WTC11 (cell line): ENCODE measurements at regions not wholly inside any gene's neighbourhood (a gene's known extent, or its start where the extent isn't known, plus 50 kb on each side); places are given as distances from the start of the nearest gene placed in this dataset.

Source experiments
- CREB1 ChIP-seq: sonication (generic); formaldehyde crosslinking; IDR thresholded peaks from 2 replicates; pipeline ENCODE4 v1.8.0; 2023; ENCODE audit warnings: mild to moderate bottlenecking, missing genetic modification reagents
- CTCF ChIP-seq: fragments of 200-600 bp; IDR thresholded peaks from 2 replicates; pipeline ENCODE4 v1.8.0; 2022; ENCODE audit warnings: antibody characterized with exemption
- FOXK1 ChIP-seq: sonication (generic); formaldehyde crosslinking; IDR thresholded peaks from 2 replicates; pipeline ENCODE4 v1.8.0; 2022; ENCODE audit warnings: mild to moderate bottlenecking, moderate library complexity, missing genetic modification reagents
- JAZF1 ChIP-seq: fragments of 250-450 bp; sonication (Bioruptor Pico); IDR thresholded peaks from 2 replicates; pipeline ENCODE4 v1.9.0; 2021; ENCODE audit warnings: moderate library complexity, mild to moderate bottlenecking, inconsistent platforms
- JUN ChIP-seq: sonication (generic); formaldehyde crosslinking; IDR thresholded peaks from 2 replicates; pipeline ENCODE4 v1.8.0; 2023; ENCODE audit warnings: mild to moderate bottlenecking, missing genetic modification reagents
- MAX ChIP-seq: sonication (generic); formaldehyde crosslinking; IDR thresholded peaks from 2 replicates; pipeline ENCODE4 v1.8.0; 2022; ENCODE audit warnings: mild to moderate bottlenecking, missing genetic modification reagents
- PREB ChIP-seq: sonication (generic); formaldehyde crosslinking; IDR thresholded peaks from 2 replicates; pipeline ENCODE4 v1.8.1; 2022; ENCODE audit warnings: mild to moderate bottlenecking, missing genetic modification reagents, moderate library complexity, borderline replicate concordance
- RELA ChIP-seq: sonication (generic); formaldehyde crosslinking; IDR thresholded peaks from 2 replicates; pipeline ENCODE4 v1.8.1; 2022; ENCODE audit warnings: missing genetic modification reagents, mild to moderate bottlenecking, borderline replicate concordance
- RORB ChIP-seq: fragments of 250-450 bp; sonication (Bioruptor Pico); IDR thresholded peaks from 2 replicates; pipeline ENCODE4 v1.9.0; 2021; ENCODE audit warnings: mild to moderate bottlenecking
- ZBTB21 ChIP-seq: sonication (generic); formaldehyde crosslinking; IDR thresholded peaks from 2 replicates; pipeline ENCODE4 v1.8.1; 2023; ENCODE audit warnings: mild to moderate bottlenecking, missing genetic modification reagents, borderline replicate concordance
- ZNF138 ChIP-seq: sonication (generic); formaldehyde crosslinking; conservative IDR thresholded peaks from 2 replicates; pipeline ENCODE4 v1.8.1; 2022; ENCODE audit warnings: mild to moderate bottlenecking, moderate library complexity, missing genetic modification reagents
- ZNF263 ChIP-seq: sonication (generic); formaldehyde crosslinking; IDR thresholded peaks from 2 replicates; pipeline ENCODE4 v1.8.1; 2022; ENCODE audit warnings: low read depth, mild to moderate bottlenecking, moderate library complexity, missing genetic modification reagents

GRCh38 chr4:96262057-96262456, 422.2 kb downstream of the PDHA2 start:
- TF ChIP-seq ZNF138 (CRISPR knock-in tag) (no peak), RELA (CRISPR knock-in tag) (no peak), CTCF (no peak), ZBTB21 (CRISPR knock-in tag) (no peak), PREB (CRISPR knock-in tag) (no peak), MAX (CRISPR knock-in tag) (no peak), FOXK1 (CRISPR knock-in tag) (no peak), RORB (no peak), ZNF263 (CRISPR knock-in tag) (no peak), JAZF1 (CRISPR knock-in tag) (no peak), CREB1 (CRISPR knock-in tag) (no peak), JUN (CRISPR knock-in tag) (no peak)
